GM21423 (cell line): ENCODE measurements at regions not wholly inside any gene's neighbourhood (a gene's known extent, or its start where the extent isn't known, plus 50 kb on each side); places are given as distances from the start of the nearest gene placed in this dataset.
"Not testable (repeated sequence)": the region's sequence is repeated elsewhere in the genome, so short reads cannot be mapped to it uniquely, and the experiment has no call there.

ENCODE experiments used
- ATAC-seq: cut with Tn5 transposase; IDR thresholded peaks from one replicate; pipeline ENCODE4 v1.9.1; 2021; ENCODE audit warnings: mild to moderate bottlenecking, moderate library complexity; ENCODE audit not compliant: unreplicated experiment

GRCh38 chr9:22817181-22817580, 370.6 kb downstream of the DMRTA1 start:
- no peak for ATAC-seq

DNA sequence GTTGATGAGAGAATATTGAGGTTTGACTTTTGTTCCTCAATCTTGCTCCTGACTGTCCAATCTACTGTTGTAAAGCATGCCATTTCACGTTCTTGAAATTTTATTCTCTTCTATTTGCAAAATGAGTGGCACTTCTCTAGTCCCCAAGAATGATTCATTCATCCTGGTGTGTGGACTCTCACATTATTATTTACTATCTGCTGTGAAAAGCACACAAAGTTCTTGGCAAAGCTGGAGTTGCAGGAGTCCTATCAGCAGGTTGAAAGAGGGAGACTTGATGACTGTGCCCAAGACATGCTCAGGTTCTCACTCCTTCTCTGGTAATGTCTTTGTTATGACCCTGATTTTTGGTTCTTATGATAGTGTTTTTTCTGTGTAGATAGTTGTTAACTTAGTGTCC, 382.6 kb downstream of the DMRTA1 start:
- no peak for ATAC-seq

DNA sequence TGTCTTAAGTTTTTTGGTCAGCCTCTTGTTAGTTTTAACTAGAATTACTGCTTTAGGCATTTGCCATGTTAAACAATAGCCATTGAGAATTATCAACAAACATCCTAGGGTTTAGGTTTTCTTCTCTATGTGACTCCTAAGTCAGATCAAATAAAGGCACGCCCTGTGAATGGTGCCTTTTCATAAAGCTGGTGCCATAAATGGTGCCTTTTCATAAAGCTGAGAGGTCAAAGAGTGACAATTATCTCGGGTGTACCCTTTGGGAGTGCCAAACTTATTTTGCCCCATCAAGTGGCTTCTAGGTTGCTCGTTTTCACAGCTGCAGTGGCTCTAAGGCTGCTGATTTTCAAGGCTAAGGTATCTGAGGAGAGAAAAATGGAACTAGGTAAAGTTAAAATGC, 391.6 kb downstream of the DMRTA1 start:
- no peak for ATAC-seq

DNA sequence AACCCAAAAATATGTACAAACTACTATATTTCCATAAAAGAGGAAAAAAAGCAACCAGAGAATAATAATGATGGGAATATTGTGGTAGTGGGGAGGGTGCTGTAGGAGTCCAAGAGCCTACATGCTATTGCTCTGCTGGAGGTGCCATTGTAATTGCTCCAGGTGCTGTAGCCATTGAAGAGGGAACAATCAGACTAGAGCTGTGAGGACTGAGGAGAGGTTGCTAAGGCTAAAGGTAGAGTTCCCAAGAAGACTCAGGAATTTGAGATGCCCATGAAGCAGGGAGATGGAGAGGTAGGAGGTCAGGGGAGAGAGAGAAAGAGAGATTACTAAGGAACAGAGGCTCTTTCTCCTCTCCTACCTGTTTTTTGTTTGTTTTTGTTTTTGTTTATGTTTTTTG, 394.0 kb downstream of the DMRTA1 start:
- no peak for ATAC-seq

DNA sequence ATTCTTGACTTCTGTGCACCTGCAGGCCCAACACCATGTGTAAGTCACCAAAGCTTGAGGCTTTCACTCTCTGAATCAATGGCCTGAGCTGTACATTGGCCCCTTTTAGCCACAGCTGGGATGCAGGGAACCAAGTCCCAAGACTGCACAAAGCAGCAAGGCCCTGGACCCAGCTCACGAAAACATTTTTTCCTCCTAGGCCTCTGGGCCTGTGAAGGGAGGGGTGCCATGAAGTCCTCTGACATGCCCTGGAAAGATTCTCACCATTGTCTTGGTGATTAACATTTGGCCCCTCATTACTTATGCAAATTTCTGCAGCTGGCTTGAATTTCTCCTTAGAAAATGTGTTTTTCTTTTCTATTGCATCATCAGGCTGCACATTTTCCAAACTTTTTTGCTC, 398.6 kb downstream of the DMRTA1 start:
- not testable (repeated sequence) for ATAC-seq

- no peak for ATAC-seq
Observed at GRCh38 chr9:22855980-22856379, 409.4 kb downstream of the DMRTA1 start.

- no peak for ATAC-seq
Observed at GRCh38 chr9:22857316-22857715, 410.7 kb downstream of the DMRTA1 start.

GRCh38 chr9:22863106-22863505, 416.5 kb downstream of the DMRTA1 start:
- no peak for ATAC-seq

DNA sequence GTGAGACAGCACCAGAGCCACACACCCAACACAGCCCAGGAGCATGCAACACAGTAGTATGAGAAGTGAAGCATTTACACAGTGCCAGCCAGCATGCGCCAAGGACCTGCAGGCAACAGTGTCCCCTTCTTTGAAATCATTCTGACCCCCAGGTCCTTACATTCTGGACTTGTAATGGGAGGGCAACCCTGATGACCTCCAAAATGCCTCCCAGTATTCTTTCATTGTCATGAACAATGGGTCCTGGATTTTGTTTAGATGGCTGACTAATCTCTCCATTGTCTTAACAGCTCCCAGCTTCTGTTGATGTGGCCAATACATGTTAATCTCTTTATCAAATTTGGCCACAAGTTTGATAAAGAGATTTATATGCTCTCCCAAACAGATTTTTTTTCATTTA, 417.1 kb downstream of the DMRTA1 start:
- ATAC-seq, result no peak

- ATAC-seq, result no peak
Observed at GRCh38 chr9:22893196-22893843, 446.7 kb downstream of the DMRTA1 start.

GRCh38 chr9:22898591-22898990, 452.0 kb downstream of the DMRTA1 start:
- no peak for ATAC-seq

DNA sequence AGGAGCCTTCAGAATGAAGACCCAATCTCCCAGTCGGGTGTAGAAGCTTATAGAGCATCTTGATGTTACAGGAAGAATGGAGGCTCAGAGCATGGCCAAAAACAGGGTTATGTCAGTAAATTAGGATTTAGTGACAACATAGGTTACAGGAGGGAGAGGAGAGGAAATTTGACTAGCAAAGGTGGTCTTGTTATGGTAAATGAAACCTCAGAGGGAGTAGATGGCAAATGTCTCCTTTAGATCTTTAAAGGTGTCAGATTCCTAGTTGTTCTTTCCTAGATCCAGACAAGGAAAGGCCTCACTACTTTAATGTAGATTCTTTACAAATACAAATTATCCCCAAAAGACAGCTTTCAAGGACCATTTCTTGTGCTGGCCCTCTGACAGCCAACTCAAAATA, 465.0 kb downstream of the DMRTA1 start:
- ATAC-seq, result no peak

- no peak for ATAC-seq
Observed at GRCh38 chr9:22913026-22913425, 466.4 kb downstream of the DMRTA1 start.

DNA sequence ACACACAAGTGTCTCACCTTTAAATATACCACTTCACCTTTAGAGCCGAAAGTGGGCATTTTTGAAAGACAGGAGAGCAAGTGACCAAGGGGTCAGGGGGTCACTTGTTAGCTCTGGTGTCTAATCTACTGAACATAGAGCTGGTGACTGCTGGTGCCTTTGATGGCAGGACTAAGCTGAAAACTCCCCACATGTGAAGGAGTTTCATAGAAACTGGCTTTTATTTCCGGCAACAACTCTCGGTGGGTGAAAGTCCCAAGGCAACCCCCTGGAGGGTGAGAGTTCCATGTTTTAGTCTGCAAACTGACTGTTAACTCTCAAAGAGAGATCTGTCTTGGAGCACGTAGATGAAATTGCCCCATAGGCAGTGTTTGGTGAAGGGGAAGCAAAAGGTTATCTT, 466.9 kb downstream of the DMRTA1 start:
- ATAC-seq, result no peak

DNA sequence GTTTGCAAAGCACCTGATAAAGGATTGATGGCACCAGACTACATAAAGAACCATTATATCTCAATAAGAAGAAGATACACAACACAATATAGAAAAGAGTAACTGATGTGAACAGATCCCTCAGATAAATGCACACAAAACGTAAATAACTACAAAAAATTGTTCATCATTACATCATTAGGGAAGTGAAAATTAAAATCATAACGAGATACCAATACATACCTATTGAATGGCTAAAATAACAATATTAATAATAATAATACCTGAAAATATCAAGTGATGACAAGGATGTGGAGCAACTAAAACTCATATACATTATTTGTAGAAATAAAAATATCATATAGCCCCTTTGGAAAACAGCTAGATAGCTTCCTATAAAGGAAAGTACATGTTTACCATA, 469.5 kb downstream of the DMRTA1 start:
- ATAC-seq, result no peak

DNA sequence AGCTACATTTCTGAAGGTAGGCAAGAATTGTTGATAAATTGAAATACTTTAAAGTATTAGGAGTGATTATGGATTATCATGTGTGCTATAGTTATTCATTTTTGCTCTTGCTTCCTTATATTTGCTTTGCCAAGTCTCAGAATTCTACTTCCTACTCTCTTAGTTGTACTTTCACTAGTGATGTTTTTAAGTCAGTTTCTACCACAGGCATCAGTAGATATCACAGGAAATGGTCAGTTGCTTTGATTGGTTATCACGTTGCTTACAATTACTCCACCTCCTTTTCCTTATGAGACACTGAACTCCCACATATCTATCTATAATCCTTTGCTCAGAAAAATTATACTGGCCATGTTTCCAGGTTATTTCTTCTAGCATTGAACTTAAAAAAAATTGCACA, 472.8 kb downstream of the DMRTA1 start:
- ATAC-seq, result no peak

- ATAC-seq, result no peak
Observed at GRCh38 chr9:22921742-22922141, 475.1 kb downstream of the DMRTA1 start.

DNA sequence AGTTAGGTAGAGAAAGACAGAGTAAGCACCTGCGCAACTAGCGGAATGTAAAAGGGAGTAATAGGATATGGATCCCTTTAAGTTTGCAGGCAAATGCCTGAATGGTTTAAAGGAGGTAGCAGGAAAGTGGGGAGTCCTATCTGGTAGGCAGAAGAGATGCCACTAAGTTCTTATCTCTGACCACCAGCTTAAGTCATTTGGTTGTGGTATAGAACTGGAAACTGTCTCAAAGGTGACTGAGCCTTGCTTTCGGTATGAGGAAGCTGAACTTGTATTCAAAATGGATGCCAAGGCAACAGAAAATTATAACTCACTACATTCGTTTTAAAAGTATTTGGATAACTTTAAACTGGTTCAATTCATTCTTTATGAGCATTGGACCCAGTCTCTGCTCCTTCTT, 475.6 kb downstream of the DMRTA1 start:
- no peak for ATAC-seq

GRCh38 chr9:22954550-22954949, 507.9 kb downstream of the DMRTA1 start:
- no peak for ATAC-seq

DNA sequence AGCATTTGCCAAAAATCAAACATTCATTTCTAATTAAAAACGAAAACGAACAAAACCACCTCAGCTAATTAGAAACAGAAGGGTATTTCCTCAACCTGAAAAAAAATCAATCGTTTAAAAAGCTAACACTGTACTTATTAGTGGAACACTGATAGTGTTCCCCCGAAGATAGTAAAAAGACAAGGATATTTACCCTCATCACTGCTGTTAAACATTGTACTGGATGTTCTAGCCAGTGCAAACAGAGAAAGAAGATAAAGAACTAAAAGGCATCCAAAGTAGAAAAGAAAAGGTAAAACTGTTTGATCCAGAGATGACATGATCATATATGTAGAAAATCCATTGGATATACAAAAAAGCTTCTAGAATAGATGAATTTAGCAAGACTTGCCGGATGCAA, 508.3 kb downstream of the DMRTA1 start:
- no peak for ATAC-seq

- ATAC-seq, result no peak
Observed at GRCh38 chr9:22969350-22969979, 522.8 kb downstream of the DMRTA1 start.

DNA sequence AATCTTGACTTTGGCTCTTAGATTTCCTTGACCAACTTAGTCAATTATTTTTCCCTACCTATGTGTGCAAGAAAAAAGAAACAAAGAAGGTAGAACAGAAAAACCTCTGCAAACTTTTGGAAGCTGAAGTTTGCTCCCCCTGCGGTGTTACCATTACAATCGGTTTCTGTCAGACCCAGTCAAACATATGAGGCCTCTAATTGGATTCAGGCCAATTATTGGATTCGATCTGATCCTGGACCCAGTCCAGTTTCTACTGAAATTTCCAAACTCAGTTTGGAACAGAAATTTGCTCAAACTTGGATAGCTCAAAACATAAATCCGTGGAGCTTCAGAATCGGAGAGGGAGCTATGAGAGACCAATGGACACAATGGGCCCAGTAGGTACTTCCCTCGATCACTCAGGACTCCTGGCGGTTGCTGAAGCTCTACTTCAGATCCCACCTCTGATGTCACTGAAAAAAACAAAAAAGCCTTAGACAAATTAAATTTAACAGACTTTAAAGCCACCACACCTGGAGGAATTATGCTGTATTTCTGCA, 523.9 kb downstream of the DMRTA1 start:
- no peak for ATAC-seq

- no peak for ATAC-seq
Observed at GRCh38 chr9:22975951-22976350, 529.3 kb downstream of the DMRTA1 start.
